Heart left ventricle (tissue), 16 donors: ENCODE measurements at regions not wholly inside any gene's neighbourhood (a gene's known extent, or its start where the extent isn't known, plus 50 kb on each side); places are given as distances from the start of the nearest gene placed in this dataset.

ENCODE experiments used
- ATAC-seq, 4 donors: fragments of 200-7000 bp; cut with Tn5 transposase; one replicate each; pipeline ENCODE4 v1.9.1; 2020 to 2022; ENCODE audit warnings: moderate library complexity in 4 of 4, mild to moderate bottlenecking in 3 of 4, moderate number of reproducible peaks in 1 of 4
- DNase-seq, 5 donors: peaks; one replicate each; pipeline ENCODE4 v3.0.0-alpha.2; 2020
- H3K27ac ChIP-seq, 12 donors: fragments of 200-600 bp; sonication (generic) in 4 of 12; one replicate each; pipeline versions ENCODE4 v1.5.0 to v1.8.0; 2016 to 2022; ENCODE audit warnings: mild to moderate bottlenecking in 2 of 12
- H3K27me3 ChIP-seq, 9 donors: fragments of 200-600 bp; sonication (generic) in 2 of 9; one replicate each; pipeline versions ENCODE4 v1.5.1 to v1.8.0; 2016 to 2022; ENCODE audit warnings: mild to moderate bottlenecking in 3 of 9
- H3K36me3 ChIP-seq, 9 donors: fragments of 200-600 bp; sonication (generic) in 2 of 9; one replicate each; pipeline versions ENCODE4 v1.5.0 to v1.8.0; 2018 to 2022; ENCODE audit warnings: mild to moderate bottlenecking in 2 of 9
- H3K4me1 ChIP-seq, 12 donors: fragments of 200-600 bp; sonication (generic) in 4 of 12; one replicate each; pipeline versions ENCODE4 v1.5.0 to v1.8.0; 2016 to 2022; ENCODE audit warnings: mild to moderate bottlenecking in 3 of 12
- H3K4me3 ChIP-seq, 12 donors: fragments of 200-600 bp; sonication (generic) in 4 of 12; one replicate each; pipeline versions ENCODE4 v1.5.0 to v1.8.0; 2017 to 2022; ENCODE audit warnings: mild to moderate bottlenecking in 9 of 12, moderate library complexity in 4 of 12
- H3K9me3 ChIP-seq, 12 donors: fragments of 200-600 bp; sonication (generic) in 4 of 12; one replicate each; pipeline versions ENCODE4 v1.5.0 to v1.8.0; 2016 to 2022; ENCODE audit warnings: mild to moderate bottlenecking in 1 of 12
- POLR2A ChIP-seq, 2 donors: fragments of 450-650 bp; IDR thresholded peaks; one replicate each; pipeline ENCODE4 v1.6.1; 2017; ENCODE audit warnings: antibody characterized with exemption in 2 of 2, mild to moderate bottlenecking in 2 of 2, moderate library complexity in 2 of 2
- WGBS, 4 donors: extraction: QIAGEN DNeasy Blood & Tissue Kit in 2 of 4; methylation state at CpG; one replicate each; pipeline versions ENCODE4 v1.1.5 to v1.1.7; 2013 to 2018; 5-methylcytosine and 5-hydroxymethylcytosine counted together
- intact Hi-C, 10 donors: fragments of 100-400 bp; cut with DNase I; formaldehyde crosslinking; loops; one replicate each; pipeline versions ENCODE4 v1.11.1 to v1.14.2; 2022
- TF ChIP-seq, protein P1 (sequence below), 12 donors: fragments of 200-600 bp; sonication (generic) in 4 of 12; IDR thresholded peaks; one replicate each; pipeline versions ENCODE4 v1.5.0 to v1.8.0; 2018 to 2022; ENCODE audit warnings: antibody characterized with exemption in 12 of 12, mild to moderate bottlenecking in 5 of 12
- donor health status: ischemic (EF 13 %, LVEDD 7.1; RV severe dilation, severe dysfunction).
- donor health status: healthy with polysubstance abuse.
- donor health status: DM: no; HTN: yes; CAD: no.
- donor health status: DM: no; HTN: no; CAD: no.
- donor health status: ischemic (EF 25% LVEDD 6.9; RV normal size, moderate dysfunction).
- donor health status: ischemic (EF 25% LVEDD 5.7; RV mildly dilated, moderate dysfunction).
- donor health status: healthy.
- donor health status: DM: yes; HTN: yes; CAD: no.
- donor health status: ischemic (EF 35%, LVEDD 5.7; RV mildly dilated, moderate dysfunction).
- donor health status: nonischemic (EF 11% LVEDD 7.7; RV severe dilation, severe dysfunction).
- donor health status: DM: yes; HTN: yes; CAD: no.
- donor health status: PGD.
- donor health status: ischemic (EF 29% LVEDD 5.4; RV normal size, mild dysfunction).
- donor health status: nonischemic (EF 23%, LVEDD 6.1; RV moderate dilation, normal function).

- intact Hi-C loops = no loop called here
- peaks cover 0 to 3% (median under 1%) of the 10 kb centered on the region in 12 donors for H3K4me1 ChIP-seq
- H3K27me3 ChIP-seq = no peaks in the 10 kb centered on the region
- ATAC-seq (no peak), DNase-seq (no peak)
- no peak for TF ChIP-seq POLR2A (IDR thresholded peaks at IDR 0.05)
- TF ChIP-seq, protein P1, sequence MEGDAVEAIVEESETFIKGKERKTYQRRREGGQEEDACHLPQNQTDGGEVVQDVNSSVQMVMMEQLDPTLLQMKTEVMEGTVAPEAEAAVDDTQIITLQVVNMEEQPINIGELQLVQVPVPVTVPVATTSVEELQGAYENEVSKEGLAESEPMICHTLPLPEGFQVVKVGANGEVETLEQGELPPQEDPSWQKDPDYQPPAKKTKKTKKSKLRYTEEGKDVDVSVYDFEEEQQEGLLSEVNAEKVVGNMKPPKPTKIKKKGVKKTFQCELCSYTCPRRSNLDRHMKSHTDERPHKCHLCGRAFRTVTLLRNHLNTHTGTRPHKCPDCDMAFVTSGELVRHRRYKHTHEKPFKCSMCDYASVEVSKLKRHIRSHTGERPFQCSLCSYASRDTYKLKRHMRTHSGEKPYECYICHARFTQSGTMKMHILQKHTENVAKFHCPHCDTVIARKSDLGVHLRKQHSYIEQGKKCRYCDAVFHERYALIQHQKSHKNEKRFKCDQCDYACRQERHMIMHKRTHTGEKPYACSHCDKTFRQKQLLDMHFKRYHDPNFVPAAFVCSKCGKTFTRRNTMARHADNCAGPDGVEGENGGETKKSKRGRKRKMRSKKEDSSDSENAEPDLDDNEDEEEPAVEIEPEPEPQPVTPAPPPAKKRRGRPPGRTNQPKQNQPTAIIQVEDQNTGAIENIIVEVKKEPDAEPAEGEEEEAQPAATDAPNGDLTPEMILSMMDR (IDR thresholded peaks at IDR 0.05) = no peak
- H3K27ac ChIP-seq = no peak overlapping the region
- peaks cover 0 to 15% (median 3%) of the 10 kb centered on the region in 12 donors for H3K9me3 ChIP-seq
- no peak overlapping the region for H3K4me3 ChIP-seq
- 88 to 100% (median 91%) methylated on average over 2 of the region's 2 CpGs for WGBS, 4 donors
- H3K36me3 ChIP-seq = no peaks in the 10 kb centered on the region
These were observed 355.6 kb downstream of the TENT5A start for GRCh38 chr6:81396916-81397315.

- ATAC-seq (no peak), DNase-seq (no peak)
- no peaks in the 10 kb centered on the region for H3K36me3 ChIP-seq
- H3K27me3 ChIP-seq = no peaks in the 10 kb centered on the region
- H3K4me3 ChIP-seq = no peak overlapping the region
- H3K4me1 ChIP-seq = no peaks in the 10 kb centered on the region
- H3K27ac ChIP-seq = no peak overlapping the region
- WGBS, 4 donors = 66 to 69% (median 68%) methylated on average over 1 of the region's 1 CpG
- no peak for TF ChIP-seq POLR2A (IDR thresholded peaks at IDR 0.05)
- TF ChIP-seq, protein P1 (IDR thresholded peaks at IDR 0.05) = no peak
- H3K9me3 ChIP-seq = peaks cover 0 to 9% (median 0%) of the 10 kb centered on the region in 12 donors
- intact Hi-C loops = no loop called here
These were observed 365.3 kb downstream of the TENT5A start for GRCh38 chr6:81387163-81387562.

GRCh38 chr6:81384921-81385320, 367.6 kb downstream of the TENT5A start:
- no peaks in the 10 kb centered on the region for H3K4me1 ChIP-seq
- H3K9me3 ChIP-seq = peaks cover 0 to 9% (median 0%) of the 10 kb centered on the region in 12 donors
- no peak overlapping the region for H3K27ac ChIP-seq
- no peak for ATAC-seq
- DNase-seq = no peak
- intact Hi-C loops = no loop called here
- no peaks in the 10 kb centered on the region for H3K36me3 ChIP-seq
- no peak for TF ChIP-seq POLR2A (IDR thresholded peaks at IDR 0.05)
- TF ChIP-seq, protein P1 (IDR thresholded peaks at IDR 0.05) = no peak
- WGBS, 4 donors = 62 to 73% (median 69%) methylated on average over 2 of the region's 2 CpGs
- H3K27me3 ChIP-seq = no peaks in the 10 kb centered on the region
- H3K4me3 ChIP-seq = no peak overlapping the region

DNA sequence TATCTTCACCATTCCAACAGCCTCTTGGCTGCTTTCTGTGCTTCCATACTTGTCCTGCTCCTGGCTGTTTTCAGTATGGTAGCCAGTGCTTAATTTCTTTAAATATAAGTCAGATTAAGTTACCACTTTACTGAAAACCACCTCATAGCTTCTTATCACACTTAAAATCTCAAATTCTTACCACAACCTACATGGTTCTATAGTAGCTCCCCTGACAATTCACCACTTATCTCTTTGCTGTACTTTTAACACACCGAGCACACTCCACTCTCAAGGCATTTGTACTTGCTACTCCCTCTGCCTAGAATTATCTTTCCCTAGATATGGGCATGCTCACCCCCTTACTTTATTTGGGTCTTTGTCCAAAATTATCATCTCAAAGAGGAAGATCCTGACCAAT, 369.0 kb downstream of the TENT5A start:
- Histone ChIP-seq H3K9me3 (peaks cover 0 to 9% (median 0%) of the 10 kb centered on the region in 12 donors), H3K4me1 (no peaks in the 10 kb centered on the region), H3K36me3 (no peaks in the 10 kb centered on the region), H3K27ac (no peak overlapping the region), H3K4me3 (no peak overlapping the region), H3K27me3 (no peaks in the 10 kb centered on the region)
- intact Hi-C loops = no loop called here
- ATAC-seq = no peak
- TF ChIP-seq, protein P1 (IDR thresholded peaks at IDR 0.05) = no peak
- TF ChIP-seq POLR2A (IDR thresholded peaks at IDR 0.05) = no peak
- DNase-seq = no peak
- 26 to 64% (median 54%) methylated on average over 1 of the region's 1 CpG for WGBS, 4 donors
